ENCODE measurements at regions not wholly inside any gene's neighbourhood (a gene's known extent, or its start where the extent isn't known, plus 50 kb on each side); places are given as distances from the start of the nearest gene placed in this dataset.

DNA sequence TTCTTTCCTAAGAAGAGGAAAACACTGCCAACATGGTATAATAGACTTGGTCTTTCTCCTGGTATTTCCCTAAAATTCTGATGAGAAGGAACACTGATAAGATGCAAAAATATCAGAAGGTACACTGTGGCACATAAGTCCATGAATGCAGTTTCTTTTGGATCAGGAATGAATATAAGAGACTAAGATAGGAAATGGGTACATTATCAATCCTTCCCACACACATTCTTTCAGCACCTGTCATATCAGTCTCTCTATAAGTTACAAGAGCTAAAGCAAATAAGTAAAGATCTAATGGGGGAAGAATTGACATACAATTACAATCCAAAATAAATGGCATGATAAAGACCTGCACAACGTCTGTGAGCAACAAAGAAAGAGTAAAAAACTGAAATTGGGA, 1101.0 kb downstream of the ROBO2 start:
- Histone ChIP-seq H3K4me3 (ENCODE audit: low read depth, low read length, poor library complexity, severe bottlenecking) (no peak overlapping the region), H3K4me1 (ENCODE audit: insufficient read depth, low read length, poor library complexity, severe bottlenecking) (no peaks in the 10 kb centered on the region), H3K27ac (ENCODE audit: low read depth, low read length, poor library complexity, severe bottlenecking) (no peak overlapping the region), H3K9me2 (ENCODE audit: insufficient read depth, low read length) (no peaks in the 10 kb centered on the region), H3K79me2 (ENCODE audit: insufficient read depth, low read depth, low read length) (no peaks in the 10 kb centered on the region), H3K9me3 (ENCODE audit: low read length) (no peaks in the 10 kb centered on the region), H4K20me1 (ENCODE audit: insufficient read depth, low read length) (no peaks in the 10 kb centered on the region), H3K4me2 (ENCODE audit: low read length) (no peak overlapping the region), H3K36me3 (ENCODE audit: insufficient read depth, low read length) (no peaks in the 10 kb centered on the region), H2AFZ (ENCODE audit: low read length) (no peak overlapping the region)
- ChIA-PET POLR2A (interaction anchor here (0.7 kb wide), 1 partner anchor 520 kb away, joined by 3 read pairs; no protein-coding TSS in a partner anchor), CTCF (ENCODE audit: unreplicated experiment) (no interaction called here)
- TF ChIP-seq, protein P1, sequence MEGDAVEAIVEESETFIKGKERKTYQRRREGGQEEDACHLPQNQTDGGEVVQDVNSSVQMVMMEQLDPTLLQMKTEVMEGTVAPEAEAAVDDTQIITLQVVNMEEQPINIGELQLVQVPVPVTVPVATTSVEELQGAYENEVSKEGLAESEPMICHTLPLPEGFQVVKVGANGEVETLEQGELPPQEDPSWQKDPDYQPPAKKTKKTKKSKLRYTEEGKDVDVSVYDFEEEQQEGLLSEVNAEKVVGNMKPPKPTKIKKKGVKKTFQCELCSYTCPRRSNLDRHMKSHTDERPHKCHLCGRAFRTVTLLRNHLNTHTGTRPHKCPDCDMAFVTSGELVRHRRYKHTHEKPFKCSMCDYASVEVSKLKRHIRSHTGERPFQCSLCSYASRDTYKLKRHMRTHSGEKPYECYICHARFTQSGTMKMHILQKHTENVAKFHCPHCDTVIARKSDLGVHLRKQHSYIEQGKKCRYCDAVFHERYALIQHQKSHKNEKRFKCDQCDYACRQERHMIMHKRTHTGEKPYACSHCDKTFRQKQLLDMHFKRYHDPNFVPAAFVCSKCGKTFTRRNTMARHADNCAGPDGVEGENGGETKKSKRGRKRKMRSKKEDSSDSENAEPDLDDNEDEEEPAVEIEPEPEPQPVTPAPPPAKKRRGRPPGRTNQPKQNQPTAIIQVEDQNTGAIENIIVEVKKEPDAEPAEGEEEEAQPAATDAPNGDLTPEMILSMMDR (conservative IDR thresholded peaks at IDR 0.05; ENCODE audit: low read length): no peak
- TF ChIP-seq EZH2phosphoT487 (IDR thresholded peaks at IDR 0.05; ENCODE audit: borderline replicate concordance, low read depth, low read length): no peak
- intact Hi-C loops (cut with micrococcal nuclease; ENCODE audit: unreplicated experiment): no loop called here
- no TSS peak for BruUV-seq (replicated peaks)
- DNase-seq (ENCODE audit: low spot score): no peak

DNA sequence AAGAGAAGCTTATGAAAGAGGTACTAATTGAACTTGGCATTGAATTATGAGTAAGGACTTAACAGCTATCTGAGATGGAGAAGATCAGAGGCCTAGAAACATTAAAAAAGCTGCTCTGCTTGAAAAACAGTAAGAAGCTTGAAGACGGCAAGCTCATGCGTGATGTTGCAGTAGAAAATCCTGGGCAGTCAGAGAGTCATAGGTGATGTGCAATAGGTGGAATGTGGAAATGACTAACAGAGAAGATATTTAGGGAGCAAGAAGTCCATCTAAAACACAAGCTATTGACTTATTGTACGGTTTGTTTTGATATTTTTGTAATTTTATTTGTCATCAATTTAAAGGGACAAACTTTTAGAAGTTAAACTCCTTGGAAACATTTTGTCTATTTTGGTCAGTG, 1101.4 kb downstream of the ROBO2 start:
- no peak for TF ChIP-seq EZH2phosphoT487 (IDR thresholded peaks at IDR 0.05; ENCODE audit: borderline replicate concordance, low read depth, low read length)
- TF ChIP-seq, protein P1 (conservative IDR thresholded peaks at IDR 0.05; ENCODE audit: low read length): no peak
- POLR2A ChIA-PET: no interaction called here

DNA sequence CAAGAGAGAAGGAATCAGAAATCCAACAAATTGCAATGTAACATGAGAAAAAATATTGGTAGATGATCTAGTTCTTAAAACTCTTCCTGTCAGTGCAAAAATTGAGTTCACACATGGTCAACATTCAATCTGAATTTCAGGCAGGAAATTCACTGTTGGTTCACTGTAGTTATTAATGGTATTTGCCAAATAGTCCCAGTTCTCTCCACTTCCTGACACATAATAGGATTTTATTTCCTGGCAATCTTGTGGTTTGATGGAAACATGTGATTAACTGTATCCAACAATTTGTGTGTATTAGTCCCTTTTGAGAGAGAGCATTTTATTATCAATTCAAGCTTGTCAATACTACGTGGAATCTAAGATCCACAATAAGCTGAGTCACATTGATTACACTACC, 1103.1 kb downstream of the ROBO2 start:
- no peak for DNase-seq (ENCODE audit: low spot score)
- H3K9me3 ChIP-seq (ENCODE audit: low read length): no peaks in the 10 kb centered on the region
- no peak overlapping the region for H2AFZ ChIP-seq (ENCODE audit: low read length)
- no TSS peak for BruUV-seq (replicated peaks)
- no peaks in the 10 kb centered on the region for H3K79me2 ChIP-seq (ENCODE audit: insufficient read depth, low read depth, low read length)
- intact Hi-C loops (cut with micrococcal nuclease; ENCODE audit: unreplicated experiment): no loop called here
- no peak overlapping the region for H3K4me2 ChIP-seq (ENCODE audit: low read length)
- ChIA-PET POLR2A (interaction anchor here (0.9 to 1.7 kb wide), 3 partner anchors 9 to 37 kb away, joined by 3 to 7 read pairs (median 3); no protein-coding TSS in a partner anchor), CTCF (ENCODE audit: unreplicated experiment) (no interaction called here)
- no peaks in the 10 kb centered on the region for H3K9me2 ChIP-seq (ENCODE audit: insufficient read depth, low read length)
- no peaks in the 10 kb centered on the region for H3K4me1 ChIP-seq (ENCODE audit: insufficient read depth, low read length, poor library complexity, severe bottlenecking)
- no peak overlapping the region for H3K4me3 ChIP-seq (ENCODE audit: low read depth, low read length, poor library complexity, severe bottlenecking)
- H3K36me3 ChIP-seq (ENCODE audit: insufficient read depth, low read length): no peaks in the 10 kb centered on the region
- H4K20me1 ChIP-seq (ENCODE audit: insufficient read depth, low read length): no peaks in the 10 kb centered on the region
- TF ChIP-seq, protein P1 (conservative IDR thresholded peaks at IDR 0.05; ENCODE audit: low read length): no peak
- TF ChIP-seq EZH2phosphoT487 (IDR thresholded peaks at IDR 0.05; ENCODE audit: borderline replicate concordance, low read depth, low read length): no peak
- no peak overlapping the region for H3K27ac ChIP-seq (ENCODE audit: low read depth, low read length, poor library complexity, severe bottlenecking)

More for the DNA sequence above, 1101.4 kb downstream of the ROBO2 start:
- Histone ChIP-seq H3K4me3 (ENCODE audit: low read depth, low read length, poor library complexity, severe bottlenecking) (no peak overlapping the region), H3K9me3 (ENCODE audit: low read length) (no peaks in the 10 kb centered on the region), H3K4me1 (ENCODE audit: insufficient read depth, low read length, poor library complexity, severe bottlenecking) (no peaks in the 10 kb centered on the region), H3K79me2 (ENCODE audit: insufficient read depth, low read depth, low read length) (no peaks in the 10 kb centered on the region), H4K20me1 (ENCODE audit: insufficient read depth, low read length) (no peaks in the 10 kb centered on the region), H3K9me2 (ENCODE audit: insufficient read depth, low read length) (no peaks in the 10 kb centered on the region), H3K36me3 (ENCODE audit: insufficient read depth, low read length) (no peaks in the 10 kb centered on the region), H3K4me2 (ENCODE audit: low read length) (no peak overlapping the region), H2AFZ (ENCODE audit: low read length) (no peak overlapping the region), H3K27ac (ENCODE audit: low read depth, low read length, poor library complexity, severe bottlenecking) (no peak overlapping the region)
- CTCF ChIA-PET (ENCODE audit: unreplicated experiment): no interaction called here
- DNase-seq (ENCODE audit: low spot score): no peak
- BruUV-seq (replicated peaks): no TSS peak
- intact Hi-C loops (cut with micrococcal nuclease; ENCODE audit: unreplicated experiment): no loop called here
